Lung (tissue), 11 donors: ENCODE measurements at regions not wholly inside any gene's neighbourhood (a gene's known extent, or its start where the extent isn't known, plus 50 kb on each side); places are given as distances from the start of the nearest gene placed in this dataset.

ENCODE experiments used
- ATAC-seq: fragments of 200-7000 bp; cut with Tn5 transposase; one replicate; pipeline ENCODE4 v1.9.1; 2020; ENCODE audit warnings: moderate number of reproducible peaks; ENCODE audit not compliant: insufficient read depth, low FRiP score
- DNase-seq, 3 donors: peaks; one replicate each; pipeline ENCODE4 v3.0.0-alpha.2; 2013 to 2017
- H3K27ac ChIP-seq, 2 donors: one replicate each; pipeline ENCODE4 v1.5.1; 2013; ENCODE audit warnings: mild to moderate bottlenecking in 2 of 2, moderate library complexity in 2 of 2, control low read depth in 1 of 2, inconsistent platforms in 1 of 2, low read depth in 1 of 2, low read length in 1 of 2
- H3K27me3 ChIP-seq, 3 donors: one replicate each; pipeline ENCODE4 v1.5.1; 2013; ENCODE audit warnings: low read length in 2 of 3; ENCODE audit not compliant: control insufficient read depth in 3 of 3, insufficient read depth in 3 of 3
- H3K36me3 ChIP-seq, 4 donors: one replicate each; pipeline ENCODE4 v1.5.1; 2013; ENCODE audit warnings: low read length in 4 of 4, mild to moderate bottlenecking in 1 of 4, moderate library complexity in 1 of 4; ENCODE audit not compliant: control insufficient read depth in 4 of 4, insufficient read depth in 4 of 4
- H3K4me1 ChIP-seq, 5 donors: one replicate each; pipeline ENCODE4 v1.5.1; 2013; ENCODE audit warnings: low read length in 5 of 5, mild to moderate bottlenecking in 2 of 5, moderate library complexity in 1 of 5; ENCODE audit not compliant: control insufficient read depth in 5 of 5, insufficient read depth in 5 of 5
- H3K4me3 ChIP-seq: one replicate; pipeline ENCODE4 v1.5.1; 2013; ENCODE audit warnings: mild to moderate bottlenecking, control low read depth, moderate library complexity
- H3K9ac ChIP-seq, 2 donors: one replicate each; pipeline ENCODE4 v1.5.1; 2013; ENCODE audit warnings: low read length in 2 of 2, control low read depth in 1 of 2; ENCODE audit not compliant: insufficient read depth in 1 of 2
- H3K9me3 ChIP-seq, 4 donors: one replicate each; pipeline ENCODE4 v1.5.1; 2013; ENCODE audit warnings: low read length in 3 of 4, mild to moderate bottlenecking in 1 of 4, moderate library complexity in 1 of 4; ENCODE audit not compliant: control insufficient read depth in 4 of 4, insufficient read depth in 3 of 4
- WGBS, 2 donors: extraction: QIAGEN DNeasy Blood & Tissue Kit; methylation state at CpG; one replicate each; pipeline ENCODE4 v1.1.7; 2013; 5-methylcytosine and 5-hydroxymethylcytosine counted together
- TF ChIP-seq, protein P1 (sequence below): IDR thresholded peaks from 2 replicates; pipeline ENCODE4 v1.5.1; 2012; ENCODE audit warnings: mild to moderate bottlenecking; ENCODE audit errors: control extremely low read depth, extremely low read depth
- donor health status: control.
- donor health status: control.
- donor health status: Bipolar disorder and iron deficiency.
- donor health status: healthy.
- donor health status: DM: yes; HTN: yes; CAD: no.

DNA sequence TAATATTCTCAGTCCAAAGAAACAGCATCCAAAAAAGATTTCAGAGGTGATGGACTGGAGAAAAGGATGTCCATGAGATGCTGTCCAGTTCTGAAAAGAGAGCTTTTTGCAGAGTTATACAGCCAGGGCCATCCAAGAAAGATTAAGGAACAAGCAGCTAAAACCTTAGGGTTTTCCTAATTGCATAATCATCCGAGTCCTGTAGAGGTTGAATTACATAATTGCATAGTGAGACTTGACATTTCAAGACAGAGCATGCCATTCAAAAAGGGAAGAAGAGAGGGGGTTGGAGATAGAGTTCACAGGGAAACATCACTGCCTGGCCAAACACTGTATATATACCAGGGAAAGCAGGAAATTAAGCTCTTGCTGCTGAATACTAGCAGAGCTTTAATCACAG, 1729.2 kb upstream of the WWC1 start:
- Histone ChIP-seq H3K27me3 (no peaks in the 10 kb centered on the region), H3K27ac (no peak overlapping the region), H3K9ac (no peak overlapping the region), H3K36me3 (no peaks in the 10 kb centered on the region), H3K9me3 (peaks cover 0 to 2% (median 0%) of the 10 kb centered on the region in 4 donors), H3K4me3 (no peak overlapping the region), H3K4me1 (peaks cover 0 to 2% (median 0%) of the 10 kb centered on the region in 5 donors)
- 1 to 4% methylated on average over 1 of the region's 1 CpG for WGBS, 2 donors
- TF ChIP-seq, protein P1, sequence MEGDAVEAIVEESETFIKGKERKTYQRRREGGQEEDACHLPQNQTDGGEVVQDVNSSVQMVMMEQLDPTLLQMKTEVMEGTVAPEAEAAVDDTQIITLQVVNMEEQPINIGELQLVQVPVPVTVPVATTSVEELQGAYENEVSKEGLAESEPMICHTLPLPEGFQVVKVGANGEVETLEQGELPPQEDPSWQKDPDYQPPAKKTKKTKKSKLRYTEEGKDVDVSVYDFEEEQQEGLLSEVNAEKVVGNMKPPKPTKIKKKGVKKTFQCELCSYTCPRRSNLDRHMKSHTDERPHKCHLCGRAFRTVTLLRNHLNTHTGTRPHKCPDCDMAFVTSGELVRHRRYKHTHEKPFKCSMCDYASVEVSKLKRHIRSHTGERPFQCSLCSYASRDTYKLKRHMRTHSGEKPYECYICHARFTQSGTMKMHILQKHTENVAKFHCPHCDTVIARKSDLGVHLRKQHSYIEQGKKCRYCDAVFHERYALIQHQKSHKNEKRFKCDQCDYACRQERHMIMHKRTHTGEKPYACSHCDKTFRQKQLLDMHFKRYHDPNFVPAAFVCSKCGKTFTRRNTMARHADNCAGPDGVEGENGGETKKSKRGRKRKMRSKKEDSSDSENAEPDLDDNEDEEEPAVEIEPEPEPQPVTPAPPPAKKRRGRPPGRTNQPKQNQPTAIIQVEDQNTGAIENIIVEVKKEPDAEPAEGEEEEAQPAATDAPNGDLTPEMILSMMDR: no peak
- DNase-seq (peak in 2 of 3 donors; percentile 1 to 4), ATAC-seq (no peak)

DNA sequence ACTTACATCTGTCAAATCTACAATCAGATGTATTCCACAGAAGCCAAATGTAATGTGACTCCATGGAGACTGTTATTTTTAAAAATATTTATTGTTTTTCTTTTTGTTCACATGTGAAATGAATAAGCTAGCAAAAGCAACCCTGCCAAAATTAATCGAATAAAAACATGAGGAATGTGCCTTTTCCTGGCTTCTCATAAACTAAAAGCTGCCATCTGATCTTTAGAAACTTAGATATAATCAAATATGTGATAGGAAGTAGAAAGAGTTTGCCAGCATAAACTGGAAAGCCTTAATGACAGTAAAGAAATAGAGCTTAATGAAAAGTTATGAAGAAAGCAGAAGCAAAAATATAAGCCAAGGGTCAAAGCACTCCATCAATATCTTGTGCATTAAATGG, 1724.7 kb upstream of the WWC1 start:
- Histone ChIP-seq H3K27ac (no peak overlapping the region), H3K4me1 (peaks cover 0 to 2% (median 0%) of the 10 kb centered on the region in 5 donors), H3K27me3 (no peaks in the 10 kb centered on the region), H3K9ac (no peak overlapping the region), H3K9me3 (no peaks in the 10 kb centered on the region), H3K36me3 (no peaks in the 10 kb centered on the region), H3K4me3 (no peak overlapping the region)
- 52 to 65% methylated on average over 1 of the region's 1 CpG for WGBS, 2 donors
- ATAC-seq: no peak
- DNase-seq: no peak
- TF ChIP-seq, protein P1: no peak

DNA sequence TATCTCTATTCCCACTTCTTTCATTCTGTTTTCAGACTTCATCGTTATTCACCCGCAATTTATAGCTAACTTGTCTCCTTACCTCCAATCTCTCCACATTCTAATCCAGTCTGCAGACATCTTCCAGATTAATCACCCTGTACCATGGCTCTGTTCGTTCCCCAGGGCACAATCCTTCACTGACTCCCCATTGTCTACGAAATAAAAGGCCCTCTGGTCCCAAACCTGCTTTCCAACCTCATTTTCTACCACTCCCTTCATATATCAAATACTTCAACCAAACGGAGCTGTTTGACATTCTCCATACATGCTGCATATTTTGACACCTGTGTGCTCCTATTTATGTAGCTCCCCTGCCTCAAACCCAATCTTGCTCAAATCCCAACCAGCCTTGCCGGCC, 1720.6 kb upstream of the WWC1 start:
- Histone ChIP-seq H3K9ac (no peak overlapping the region), H3K27ac (no peak overlapping the region), H3K27me3 (no peaks in the 10 kb centered on the region), H3K9me3 (peaks cover 0 to 2% (median 0%) of the 10 kb centered on the region in 4 donors), H3K4me1 (no peaks in the 10 kb centered on the region), H3K4me3 (no peak overlapping the region), H3K36me3 (no peaks in the 10 kb centered on the region)
- ATAC-seq: no peak
- TF ChIP-seq, protein P1: no peak
- 74 to 76% methylated on average over 6 of the region's 6 CpGs for WGBS, 2 donors
- DNase-seq: no peak

DNA sequence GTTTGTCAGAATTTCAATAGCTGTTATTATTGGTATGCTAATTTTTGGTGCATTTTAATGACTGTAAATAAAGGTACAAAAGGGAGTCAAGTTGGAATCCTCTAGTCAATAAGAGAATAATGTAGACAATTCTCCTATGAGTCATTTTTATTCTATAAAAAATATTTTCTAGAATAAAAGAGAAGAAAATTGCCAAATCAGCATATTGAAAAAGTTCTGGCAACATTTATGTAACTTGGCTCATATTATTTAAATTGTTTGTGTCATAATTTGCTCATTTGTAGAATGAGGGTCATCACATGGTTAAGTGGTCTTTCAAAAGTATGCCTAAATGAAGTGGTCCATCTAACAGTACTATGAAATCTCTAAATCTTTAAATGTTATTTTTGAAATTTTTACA, 1719.8 kb upstream of the WWC1 start:
- Histone ChIP-seq H3K36me3 (no peaks in the 10 kb centered on the region), H3K4me3 (no peak overlapping the region), H3K9ac (no peak overlapping the region), H3K27me3 (no peaks in the 10 kb centered on the region), H3K4me1 (no peaks in the 10 kb centered on the region), H3K27ac (no peak overlapping the region), H3K9me3 (peaks cover 0 to 2% (median 0%) of the 10 kb centered on the region in 4 donors)
- DNase-seq (no peak), ATAC-seq (no peak)
- TF ChIP-seq, protein P1: no peak
